ENCODE measurements at regions not wholly inside any gene's neighbourhood (a gene's known extent, or its start where the extent isn't known, plus 50 kb on each side); places are given as distances from the start of the nearest gene placed in this dataset.

GRCh38 chr5:106116682-106117081, 1554.1 kb downstream of the EFNA5 start (continued):
- TF ChIP-seq ZBTB33 (IDR thresholded peaks at IDR 0.05; ENCODE audit: extremely low read depth, insufficient replicate concordance, low read length) (no peak), CBX3 (IDR thresholded peaks at IDR 0.05; ENCODE audit: low read depth) (no peak), ZFX (IDR thresholded peaks at IDR 0.05) (no peak)

DNA sequence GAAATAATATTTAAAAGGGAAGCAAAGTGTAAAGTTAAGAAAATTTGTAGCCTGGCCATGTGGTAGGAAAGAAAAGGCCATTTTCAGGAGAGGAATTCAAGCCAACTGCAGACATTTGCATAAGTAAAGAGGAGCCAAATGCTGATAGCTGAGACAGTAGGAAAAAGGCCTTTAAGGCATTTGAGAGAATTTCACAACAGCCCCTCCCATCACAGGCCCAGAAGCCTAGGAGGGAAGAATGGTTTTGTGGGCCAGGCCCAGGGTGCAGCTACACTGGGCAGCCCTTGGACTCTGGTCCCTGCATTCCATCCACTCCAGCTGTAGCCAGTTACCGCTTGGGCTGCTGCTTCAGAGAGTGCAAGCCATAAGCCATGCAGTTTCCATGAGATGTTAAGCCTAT, 1556.8 kb downstream of the EFNA5 start:
- no peak overlapping the region for H2AFZ ChIP-seq (ENCODE audit: low read depth, low read length, poor library complexity, severe bottlenecking)
- no peak overlapping the region for H3K9ac ChIP-seq (ENCODE audit: low read length)
- no TSS peak for BruUV-seq (replicated peaks)
- POLR2A ChIA-PET: no interaction called here
- no peaks in the 10 kb centered on the region for H4K20me1 ChIP-seq (ENCODE audit: insufficient read depth)
- no peaks in the 10 kb centered on the region for H3K4me1 ChIP-seq (ENCODE audit: control insufficient read depth in 1 of 2, insufficient read depth in 2 of 2, low read length in 2 of 2)
- CTCF ChIA-PET: no interaction called here
- intact Hi-C loops (cut with micrococcal nuclease): no loop called here
- TF ChIP-seq JUND (IDR thresholded peaks at IDR 0.05): no peak
- TF ChIP-seq RAD21 (IDR thresholded peaks at IDR 0.05; ENCODE audit: low read depth): no peak
- no peak for TF ChIP-seq POLR2A (IDR thresholded peaks at IDR 0.05; ENCODE audit: borderline replicate concordance, extremely low read depth, insufficient read depth, insufficient read length)
- TF ChIP-seq ZBTB33 (IDR thresholded peaks at IDR 0.05; ENCODE audit: extremely low read depth, insufficient replicate concordance, low read length): no peak
- TF ChIP-seq ZFX (IDR thresholded peaks at IDR 0.05): no peak
- TF ChIP-seq EZH2 (IDR thresholded peaks at IDR 0.05): no peak
- TF ChIP-seq SIN3A (IDR thresholded peaks at IDR 0.05; ENCODE audit: low read depth): no peak
- TF ChIP-seq, protein P1, sequence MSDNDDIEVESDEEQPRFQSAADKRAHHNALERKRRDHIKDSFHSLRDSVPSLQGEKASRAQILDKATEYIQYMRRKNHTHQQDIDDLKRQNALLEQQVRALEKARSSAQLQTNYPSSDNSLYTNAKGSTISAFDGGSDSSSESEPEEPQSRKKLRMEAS (IDR thresholded peaks at IDR 0.05): no peak
- TF ChIP-seq CBX3 (IDR thresholded peaks at IDR 0.05; ENCODE audit: low read depth): no peak
- no peak for TF ChIP-seq SRF (IDR thresholded peaks at IDR 0.05; ENCODE audit: low read depth)
- TF ChIP-seq TCF7L2 (IDR thresholded peaks at IDR 0.05; ENCODE audit: borderline replicate concordance, extremely low read depth, insufficient read depth, insufficient read length): no peak
- TF ChIP-seq POLR2AphosphoS5 (IDR thresholded peaks at IDR 0.05; ENCODE audit: low read depth, low read length): no peak
- TF ChIP-seq FOSL1 (IDR thresholded peaks at IDR 0.05; ENCODE audit: low read depth): no peak
- no peak for TF ChIP-seq EGR1 (IDR thresholded peaks at IDR 0.05; ENCODE audit: low read depth)
- no peak for TF ChIP-seq CEBPB (IDR thresholded peaks at IDR 0.05; ENCODE audit: low read depth)
- TF ChIP-seq ATF3 (IDR thresholded peaks at IDR 0.05): no peak
- no peak for TF ChIP-seq SP1 (IDR thresholded peaks at IDR 0.05; ENCODE audit: low read depth)
- no peak for TF ChIP-seq YY1 (IDR thresholded peaks at IDR 0.05; ENCODE audit: extremely low read depth, insufficient replicate concordance, low read depth, low read length)
- TF ChIP-seq CTCF (IDR thresholded peaks at IDR 0.05 in 2 of 3, conservative IDR thresholded peaks at IDR 0.05 in 1 of 3; ENCODE audit: borderline replicate concordance in 1 of 3, insufficient read depth in 1 of 3, low read depth in 2 of 3, low read length in 2 of 3): no peak
- H3K9me2 ChIP-seq (ENCODE audit: insufficient read depth): no peaks in the 10 kb centered on the region
- H3K4me3 ChIP-seq (replicated peaks in 1 of 2; ENCODE audit: low read depth in 1 of 2, low read length in 2 of 2): no peak overlapping the region
- no peaks in the 10 kb centered on the region for H3K79me2 ChIP-seq (ENCODE audit: insufficient read depth, low read length)
- H3K27me3 ChIP-seq (ENCODE audit: insufficient read depth, low read length): no peaks in the 10 kb centered on the region
- H3K9me3 ChIP-seq (ENCODE audit: control insufficient read depth in 1 of 2, insufficient read depth in 1 of 2, low read depth in 1 of 2, low read length in 2 of 2): no peaks in the 10 kb centered on the region
- H3K36me3 ChIP-seq (ENCODE audit: control insufficient read depth in 1 of 2, insufficient read depth in 2 of 2, low read length in 2 of 2): no peaks in the 10 kb centered on the region
- ATAC-seq (no peak), DNase-seq (ENCODE audit: low read depth, low spot score) (no peak)
- RAD21 ChIA-PET (ENCODE audit: low non-redundant PET in 1 of 2, low total read pairs in 2 of 2, uncharacterized antibody in 2 of 2, unreplicated experiment in 2 of 2): no interaction called here
- H3K4me2 ChIP-seq (ENCODE audit: low read length): no peak overlapping the region
- no peak overlapping the region for H3K27ac ChIP-seq (ENCODE audit: low read depth, low read length)

Data from HCT116 (cell line).